K562 (cell line): ENCODE measurements at regions not wholly inside any gene's neighbourhood (a gene's known extent, or its start where the extent isn't known, plus 50 kb on each side); places are given as distances from the start of the nearest gene placed in this dataset.

ENCODE experiments used
- ADNP ChIP-seq: fragments of 200-800 bp; sonication (Bioruptor generic); IDR thresholded peaks from 2 replicates; pipeline ENCODE4 v1.6.1; 2016; ENCODE audit warnings: missing genetic modification characterization, missing compliant biosample characterization
- CEBPB ChIP-seq: fragments of 450-650 bp; IDR thresholded peaks from 2 replicates; pipeline ENCODE4 v1.6.1; 2016; ENCODE audit warnings: missing genetic modification characterization, missing compliant biosample characterization
- ETS2 ChIP-seq: IDR thresholded peaks from 2 replicates; pipeline ENCODE4 v1.6.1; 2016; ENCODE audit warnings: borderline replicate concordance, missing genetic modification characterization, mild to moderate bottlenecking, moderate library complexity, missing compliant biosample characterization; ENCODE audit not compliant: poor library complexity, severe bottlenecking
- FUS ChIP-seq: fragments of 200-400 bp; formaldehyde crosslinking; optimal IDR thresholded peaks from 2 replicates; pipeline ENCODE3; 2017; ENCODE audit warnings: low read depth, low read length
- HOXB6 ChIP-seq: fragments of 250-450 bp; sonication (Bioruptor Pico); IDR thresholded peaks from 2 replicates; pipeline ENCODE4 v1.5.1; 2022; ENCODE audit warnings: mild to moderate bottlenecking, borderline replicate concordance
- L3MBTL2 ChIP-seq: fragments of 450-650 bp; IDR thresholded peaks from 2 replicates; pipeline ENCODE4 v1.6.1; 2016; ENCODE audit warnings: mild to moderate bottlenecking, moderate library complexity
- MEF2D ChIP-seq: conservative IDR thresholded peaks from 2 replicates; pipeline ENCODE4 v1.6.1; 2016; ENCODE audit warnings: low read depth, missing genetic modification characterization, missing compliant biosample characterization
- RBM17 ChIP-seq: fragments of 200-400 bp; formaldehyde crosslinking; IDR thresholded peaks from 2 replicates; pipeline ENCODE4 v1.6.1; 2017; ENCODE audit warnings: low read depth, mild to moderate bottlenecking, low read length, borderline replicate concordance
- SRSF3 ChIP-seq: fragments of 200-400 bp; formaldehyde crosslinking; IDR thresholded peaks from 2 replicates; pipeline ENCODE4 v1.6.1; 2016; ENCODE audit warnings: mild to moderate bottlenecking, low read length, moderate library complexity; ENCODE audit not compliant: insufficient read depth
- TOE1 ChIP-seq, 2 experiments: fragments of 450-650 bp in 1 of 2; sonication (generic) in 1 of 2; formaldehyde crosslinking in 1 of 2; IDR thresholded peaks; 2 replicates each; pipeline versions ENCODE4 v1.7.1 to v1.8.0; 2016 to 2022; ENCODE audit warnings: borderline replicate concordance in 2 of 2, mild to moderate bottlenecking in 2 of 2, antibody characterized with exemption in 1 of 2, inconsistent platforms in 1 of 2, low read depth in 1 of 2, missing genetic modification reagents in 1 of 2, moderate library complexity in 1 of 2
- ZNF12 ChIP-seq: sonication (generic); formaldehyde crosslinking; IDR thresholded peaks from 2 replicates; pipeline ENCODE4 v1.4.0; 2020; ENCODE audit warnings: mild to moderate bottlenecking, missing genetic modification reagents
- ZNF696 ChIP-seq: fragments of 250-450 bp; sonication (Bioruptor Pico); conservative IDR thresholded peaks from 2 replicates; pipeline ENCODE4 v1.4.0; 2020; ENCODE audit warnings: mild to moderate bottlenecking, moderate library complexity
- TF ChIP-seq, protein P1 (sequence below), 2 experiments: fragments of 450-650 bp; IDR thresholded peaks; 2 replicates each; pipeline ENCODE4 v1.6.1; 2016; ENCODE audit warnings: mild to moderate bottlenecking in 2 of 2, borderline replicate concordance in 1 of 2, low read depth in 1 of 2, moderate library complexity in 1 of 2
- TF ChIP-seq, protein P2 (sequence below): sonication (generic); formaldehyde crosslinking; IDR thresholded peaks from 2 replicates; pipeline ENCODE4 v1.8.0; 2022; ENCODE audit warnings: missing genetic modification reagents, mild to moderate bottlenecking, moderate library complexity, borderline replicate concordance
- TF ChIP-seq, protein P3 (sequence below): fragments of 250-450 bp; sonication (Bioruptor Pico); IDR thresholded peaks from 2 replicates; pipeline ENCODE4 v1.5.0; 2020; ENCODE audit warnings: mild to moderate bottlenecking

DNA sequence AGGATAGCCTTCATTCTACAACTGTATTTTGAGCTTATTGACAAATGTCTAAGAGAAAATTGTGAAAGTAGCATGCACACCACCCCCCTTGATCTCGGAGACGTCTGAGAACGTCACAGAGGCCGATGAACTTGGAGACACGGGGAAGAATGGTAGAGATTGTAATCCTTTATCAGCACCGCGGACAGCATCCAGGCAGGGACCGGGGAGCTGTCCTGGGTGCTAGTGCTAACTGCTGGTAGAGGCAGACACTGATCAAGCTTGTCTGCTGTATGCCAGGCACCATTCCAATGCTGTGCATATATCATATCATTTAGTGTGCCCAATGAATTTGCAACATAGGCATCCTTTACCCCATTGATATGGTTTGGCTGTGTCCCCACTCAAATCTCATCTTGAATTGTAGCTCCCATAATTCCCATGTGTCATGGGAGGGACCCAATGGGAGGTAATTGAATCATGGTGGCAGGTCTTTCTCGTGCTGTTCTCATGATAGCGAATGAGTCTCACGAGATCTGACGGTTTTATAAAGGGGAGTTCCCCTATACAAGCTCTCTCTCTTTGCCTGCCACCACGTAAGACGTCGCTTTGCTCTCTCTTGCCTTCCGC lies 98.8 kb downstream of the LHX2 start (continued):
- TF ChIP-seq CEBPB (tag): no peak
- TF ChIP-seq L3MBTL2: no peak
- no peak for TF ChIP-seq TOE1 (IDR thresholded peaks at IDR 0.05; ENCODE audit: borderline replicate concordance)
- peak; percentile 100 for TF ChIP-seq TOE1 (CRISPR knock-in tag; IDR thresholded peaks at IDR 0.05; ENCODE audit: borderline replicate concordance, low read depth)
- no peak for TF ChIP-seq SRSF3
- TF ChIP-seq ZNF12: peak; percentile 93
- no peak for TF ChIP-seq HOXB6
- TF ChIP-seq, protein P1, sequence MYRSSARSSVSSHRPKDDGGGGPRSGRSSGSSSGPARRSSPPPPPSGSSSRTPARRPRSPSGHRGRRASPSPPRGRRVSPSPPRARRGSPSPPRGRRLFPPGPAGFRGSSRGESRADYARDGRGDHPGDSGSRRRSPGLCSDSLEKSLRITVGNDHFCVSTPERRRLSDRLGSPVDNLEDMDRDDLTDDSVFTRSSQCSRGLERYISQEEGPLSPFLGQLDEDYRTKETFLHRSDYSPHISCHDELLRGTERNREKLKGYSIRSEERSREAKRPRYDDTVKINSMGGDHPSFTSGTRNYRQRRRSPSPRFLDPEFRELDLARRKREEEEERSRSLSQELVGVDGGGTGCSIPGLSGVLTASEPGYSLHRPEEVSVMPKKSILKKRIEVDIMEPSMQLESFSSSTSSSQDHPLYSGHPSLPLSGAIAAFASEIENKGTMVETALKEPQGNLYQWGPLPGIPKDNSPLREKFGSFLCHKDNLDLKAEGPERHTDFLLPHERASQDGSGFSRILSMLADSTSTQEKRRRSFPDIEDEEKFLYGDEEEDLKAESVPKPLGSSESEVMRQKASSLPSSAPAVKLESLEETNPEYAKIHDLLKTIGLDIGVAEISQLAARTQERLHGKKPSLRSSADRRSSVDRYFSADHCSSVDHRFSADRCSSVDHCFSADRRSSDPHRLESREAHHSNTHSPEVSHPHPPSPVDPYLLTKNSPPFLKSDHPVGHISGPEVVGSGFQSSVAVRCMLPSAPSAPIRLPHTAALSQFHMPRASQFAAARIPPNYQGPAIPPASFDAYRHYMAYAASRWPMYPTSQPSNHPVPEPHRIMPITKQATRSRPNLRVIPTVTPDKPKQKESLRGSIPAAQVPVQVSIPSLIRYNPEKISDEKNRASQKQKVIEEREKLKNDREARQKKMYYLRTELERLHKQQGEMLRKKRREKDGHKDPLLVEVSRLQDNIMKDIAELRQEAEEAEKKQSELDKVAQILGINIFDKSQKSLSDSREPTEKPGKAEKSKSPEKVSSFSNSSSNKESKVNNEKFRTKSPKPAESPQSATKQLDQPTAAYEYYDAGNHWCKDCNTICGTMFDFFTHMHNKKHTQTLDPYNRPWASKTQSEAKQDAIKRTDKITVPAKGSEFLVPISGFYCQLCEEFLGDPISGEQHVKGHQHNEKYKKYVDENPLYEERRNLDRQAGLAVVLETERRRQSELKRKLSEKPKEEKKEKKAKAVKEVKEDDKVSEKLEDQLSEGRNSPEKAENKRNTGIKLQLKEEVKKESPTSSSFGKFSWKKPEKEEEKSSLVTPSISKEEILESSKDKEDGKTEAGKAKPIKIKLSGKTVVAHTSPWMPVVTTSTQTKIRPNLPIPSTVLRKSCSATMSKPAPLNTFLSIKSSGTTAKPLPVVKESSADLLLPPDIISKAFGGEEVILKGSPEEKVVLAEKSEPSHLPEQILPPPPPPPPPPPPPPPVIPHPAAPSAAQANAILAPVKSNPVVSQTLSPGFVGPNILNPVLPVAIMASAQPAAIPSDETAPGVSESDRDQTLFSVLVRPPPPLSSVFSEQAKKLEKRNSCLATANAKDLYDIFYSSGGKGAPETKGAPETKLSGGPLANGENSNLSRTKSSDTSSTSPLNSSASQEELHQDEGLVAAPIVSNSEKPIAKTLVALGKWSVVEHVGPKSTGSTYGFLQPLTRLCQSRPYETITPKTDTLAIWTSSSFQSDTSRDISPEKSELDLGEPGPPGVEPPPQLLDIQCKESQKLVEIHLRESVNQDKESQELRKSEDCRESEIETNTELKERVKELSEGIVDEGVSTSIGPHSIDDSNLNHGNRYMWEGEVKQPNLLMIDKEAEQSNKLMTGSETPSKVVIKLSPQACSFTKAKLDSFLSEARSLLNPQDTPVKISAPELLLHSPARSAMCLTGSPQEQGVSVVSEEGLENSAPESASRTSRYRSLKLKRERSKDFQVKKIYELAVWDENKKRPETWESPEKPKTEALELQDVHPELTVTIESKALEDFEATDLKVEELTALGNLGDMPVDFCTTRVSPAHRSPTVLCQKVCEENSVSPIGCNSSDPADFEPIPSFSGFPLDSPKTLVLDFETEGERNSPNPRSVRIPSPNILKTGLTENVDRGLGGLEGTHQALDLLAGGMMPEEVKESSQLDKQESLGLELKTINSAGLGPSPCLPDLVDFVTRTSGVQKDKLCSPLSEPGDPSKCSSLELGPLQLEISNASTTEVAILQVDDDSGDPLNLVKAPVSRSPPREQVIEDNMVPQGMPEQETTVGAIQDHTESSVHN (IDR thresholded peaks at IDR 0.05; ENCODE audit: borderline replicate concordance in 1 of 2, low read depth in 1 of 2): no peak
- 0 out of 2 replicates have a peak, but pooled peaks have one; percentile 24 for TF ChIP-seq ADNP (tag)
- no peak for TF ChIP-seq FUS
- TF ChIP-seq ZNF696: no peak
- TF ChIP-seq RBM17: no peak
- TF ChIP-seq MEF2D: peak; percentile 72
- TF ChIP-seq, protein P2, sequence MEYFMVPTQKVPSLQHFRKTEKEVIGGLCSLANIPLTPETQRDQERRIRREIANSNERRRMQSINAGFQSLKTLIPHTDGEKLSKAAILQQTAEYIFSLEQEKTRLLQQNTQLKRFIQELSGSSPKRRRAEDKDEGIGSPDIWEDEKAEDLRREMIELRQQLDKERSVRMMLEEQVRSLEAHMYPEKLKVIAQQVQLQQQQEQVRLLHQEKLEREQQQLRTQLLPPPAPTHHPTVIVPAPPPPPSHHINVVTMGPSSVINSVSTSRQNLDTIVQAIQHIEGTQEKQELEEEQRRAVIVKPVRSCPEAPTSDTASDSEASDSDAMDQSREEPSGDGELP (CRISPR knock-in tag): peak; percentile 91
- TF ChIP-seq, protein P3, sequence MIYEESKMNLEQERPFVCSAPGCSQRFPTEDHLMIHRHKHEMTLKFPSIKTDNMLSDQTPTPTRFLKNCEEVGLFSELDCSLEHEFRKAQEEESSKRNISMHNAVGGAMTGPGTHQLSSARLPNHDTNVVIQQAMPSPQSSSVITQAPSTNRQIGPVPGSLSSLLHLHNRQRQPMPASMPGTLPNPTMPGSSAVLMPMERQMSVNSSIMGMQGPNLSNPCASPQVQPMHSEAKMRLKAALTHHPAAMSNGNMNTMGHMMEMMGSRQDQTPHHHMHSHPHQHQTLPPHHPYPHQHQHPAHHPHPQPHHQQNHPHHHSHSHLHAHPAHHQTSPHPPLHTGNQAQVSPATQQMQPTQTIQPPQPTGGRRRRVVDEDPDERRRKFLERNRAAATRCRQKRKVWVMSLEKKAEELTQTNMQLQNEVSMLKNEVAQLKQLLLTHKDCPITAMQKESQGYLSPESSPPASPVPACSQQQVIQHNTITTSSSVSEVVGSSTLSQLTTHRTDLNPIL (CRISPR knock-in tag): no peak
- TF ChIP-seq ETS2 (tag): no peak
